ENCODE measurements at regions not wholly inside any gene's neighbourhood (a gene's known extent, or its start where the extent isn't known, plus 50 kb on each side); places are given as distances from the start of the nearest gene placed in this dataset.

DNA sequence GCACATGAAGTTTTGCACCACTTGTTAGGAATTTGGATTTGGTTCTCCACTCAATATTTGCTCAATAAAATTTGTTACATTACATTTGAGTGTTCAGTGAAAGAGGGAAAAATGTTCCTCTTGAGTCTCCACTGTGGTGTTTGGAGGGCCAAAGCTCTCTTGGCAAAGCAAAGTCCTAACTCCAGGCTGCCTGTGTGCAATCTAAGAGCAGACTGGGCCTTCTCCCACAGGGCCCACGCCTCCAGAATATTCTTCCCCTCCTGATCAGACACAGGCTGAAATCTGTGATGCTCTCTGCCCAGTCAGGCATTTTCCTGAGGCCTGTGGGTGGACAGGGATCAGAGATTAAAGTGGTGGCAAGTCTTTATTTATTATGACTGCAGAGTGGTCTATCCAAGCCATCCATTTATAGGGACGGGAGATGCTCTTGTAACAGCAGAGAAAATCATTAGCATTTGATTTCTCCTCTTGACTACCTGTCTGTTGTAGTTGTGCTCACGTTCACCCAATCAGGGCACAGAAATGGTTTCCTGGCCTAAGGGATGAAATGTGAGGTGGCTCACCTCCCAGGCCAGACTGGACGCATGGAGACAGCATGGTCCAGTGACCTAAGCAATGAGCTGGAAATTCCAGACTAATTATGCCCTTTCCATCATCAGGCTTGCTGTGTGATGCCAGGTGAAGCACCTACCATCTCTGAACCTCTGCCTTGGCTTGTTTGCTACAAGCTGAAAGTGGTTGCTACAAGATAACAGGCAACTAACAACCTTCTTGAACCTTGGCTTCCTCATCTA is 147.1 kb upstream of the NRBF2 start:
- TF ChIP-seq CTCF (IDR thresholded peaks at IDR 0.05; ENCODE audit: insufficient read depth, low read depth, low read length) (no peak), EZH2 (IDR thresholded peaks at IDR 0.05; ENCODE audit: insufficient read depth, low read length) (no peak)
